GM12878 (cell line): ENCODE measurements at regions not wholly inside any gene's neighbourhood (a gene's known extent, or its start where the extent isn't known, plus 50 kb on each side); places are given as distances from the start of the nearest gene placed in this dataset.

Experiments
- ATAC-seq: fragments of 200-7000 bp; cut with Tn5 transposase; 3 replicates; pipeline ENCODE4 v1.9.1; 2020; ENCODE audit warnings: mild to moderate bottlenecking, moderate library complexity
- BruUV-seq: library from RNA; stranded (reverse); fragments of 400-500 nt; replicated peaks from 2 replicates; lab custom pipeline; 2021; lab: Mats Ljungman, UMichigan
- CTCF ChIA-PET: fragments of 300-600 bp; sonication (Branson Sonifier 250); formaldehyde crosslinking; extraction: SDS; loops from one replicate; lab custom pipeline; 2021; ENCODE audit warnings: inconsistent platforms; lab: Yijun Ruan, JAX
- POLR2A ChIA-PET: fragments of 350-600 bp; formaldehyde crosslinking; extraction: SDS; loops from one replicate; lab custom pipeline; 2021; ENCODE audit warnings: inconsistent platforms; lab: Charles Lee
- RAD21 ChIA-PET: fragments of 300-600 bp; sonication (Branson Sonifier 250); formaldehyde crosslinking; loops from one replicate; lab custom pipeline; 2023; ENCODE audit warnings: antibody characterized with exemption; ENCODE audit not compliant: unreplicated experiment; lab: Charles Lee
- SMC1A ChIA-PET: fragments of 300-600 bp; sonication (Branson Sonifier 250); formaldehyde crosslinking; loops from one replicate; lab custom pipeline; 2023; ENCODE audit not compliant: unreplicated experiment, uncharacterized antibody; lab: Charles Lee
- DNase-seq: peaks from one replicate; pipeline ENCODE4 v3.0.0-alpha.2; 2011; ENCODE audit warnings: low read depth, low spot score
- FAIRE-seq: peaks from 3 replicates; lab custom pipeline; 2011; peaks lifted over from hg19 to GRCh38; lab: Jason Lieb, UNC
- H2AFZ ChIP-seq: 2 replicates; pipeline ENCODE4 v1.6.0; 2011; ENCODE audit warnings: low read depth, low read length, control low read depth; ENCODE audit not compliant: control insufficient read depth
- H3K27ac ChIP-seq: 2 replicates; pipeline ENCODE4 v1.5.1; 2011; ENCODE audit warnings: control low read depth; ENCODE audit not compliant: control insufficient read depth, insufficient read depth
- H3K27me3 ChIP-seq, 2 experiments: replicated peaks in 1 of 2; 2 replicates each; pipeline versions ENCODE4 v1.6.0 to v1.6.1; 2011; ENCODE audit warnings: low read length in 1 of 2; ENCODE audit not compliant: control insufficient read depth in 2 of 2, insufficient read depth in 2 of 2
- H3K36me3 ChIP-seq, 2 experiments: 2 replicates each; pipeline ENCODE4 v1.5.1; 2011; ENCODE audit warnings: low read length in 1 of 2; ENCODE audit not compliant: control insufficient read depth in 2 of 2, insufficient read depth in 2 of 2
- H3K4me1 ChIP-seq: 2 replicates; pipeline ENCODE4 v1.6.1; 2011; ENCODE audit warnings: mild to moderate bottlenecking, low read length, moderate library complexity, mixed read lengths; ENCODE audit not compliant: control insufficient read depth, insufficient read depth
- H3K4me2 ChIP-seq: 2 replicates; pipeline ENCODE4 v1.6.0; 2011; ENCODE audit warnings: control low read depth; ENCODE audit not compliant: control insufficient read depth, insufficient read depth
- H3K4me3 ChIP-seq: fragments of 200-600 bp; sonication (generic); 2 replicates; pipeline ENCODE4 v1.5.1; 2016
- H3K79me2 ChIP-seq: 2 replicates; pipeline ENCODE4 v1.6.0; 2011; ENCODE audit warnings: low read length; ENCODE audit not compliant: control insufficient read depth, insufficient read depth
- H3K9ac ChIP-seq: 2 replicates; pipeline ENCODE4 v1.8.0; 2011; ENCODE audit warnings: low read length, control low read depth, mixed read lengths; ENCODE audit not compliant: control insufficient read depth, insufficient read depth
- H3K9me3 ChIP-seq: replicated peaks from 3 replicates; pipeline ENCODE4 v1.5.1; 2011; ENCODE audit warnings: mild to moderate bottlenecking, low read length; ENCODE audit not compliant: control insufficient read depth, insufficient read depth
- H4K20me1 ChIP-seq: 2 replicates; pipeline ENCODE4 v1.6.0; 2011; ENCODE audit not compliant: control insufficient read depth, insufficient read depth
- BCL11A ChIP-seq: IDR thresholded peaks from 2 replicates; pipeline ENCODE4 v1.6.1; 2011; ENCODE audit warnings: low read depth, low read length
- BHLHE40 ChIP-seq, 2 experiments: fragments of 450-650 bp in 1 of 2; IDR thresholded peaks; 2 replicates each; pipeline ENCODE4 v1.6.1; 2011 to 2017; ENCODE audit warnings: low read depth in 2 of 2, borderline replicate concordance in 1 of 2, improper control_type of control experiment in 1 of 2, low read length in 1 of 2, mild to moderate bottlenecking in 1 of 2
- CBX3 ChIP-seq: fragments of 200-600 bp; sonication (generic); IDR thresholded peaks from 2 replicates; pipeline ENCODE4 v1.6.1; 2016; ENCODE audit warnings: low read depth, borderline replicate concordance
- CTCF ChIP-seq, 3 experiments: IDR thresholded peaks in 2 of 3; conservative IDR thresholded peaks in 1 of 3; 2 replicates each; pipeline ENCODE4 v1.5.1; 2011; ENCODE audit warnings: low read depth in 3 of 3, low read length in 3 of 3, mild to moderate bottlenecking in 3 of 3, control low read depth in 2 of 3, moderate library complexity in 2 of 3, inconsistent platforms in 1 of 3, mixed read lengths in 1 of 3; ENCODE audit not compliant: control insufficient read depth in 2 of 3, insufficient read depth in 1 of 3; ENCODE audit errors: extremely low read depth in 1 of 3
- IRF4 ChIP-seq: IDR thresholded peaks from 2 replicates; pipeline ENCODE4 v1.6.1; 2011; ENCODE audit warnings: low read depth, low read length
- MLLT1 ChIP-seq: fragments of 450-650 bp; IDR thresholded peaks from 2 replicates; pipeline ENCODE4 v1.6.1; 2016; ENCODE audit warnings: mild to moderate bottlenecking
- MTA3 ChIP-seq: IDR thresholded peaks from 2 replicates; pipeline ENCODE4 v1.6.1; 2012; ENCODE audit warnings: low read length, inconsistent platforms, borderline replicate concordance
- NKRF ChIP-seq: fragments of 450-650 bp; conservative IDR thresholded peaks from 2 replicates; pipeline ENCODE4 v1.6.1; 2017; ENCODE audit warnings: mild to moderate bottlenecking, moderate library complexity
- RELA ChIP-seq: fragments of 450-650 bp; IDR thresholded peaks from 2 replicates; pipeline ENCODE4 v1.8.0; 2014; ENCODE audit warnings: borderline replicate concordance; ENCODE audit not compliant: partially characterized antibody
- SIN3A ChIP-seq: IDR thresholded peaks from 2 replicates; pipeline ENCODE4 v1.6.1; 2012; ENCODE audit warnings: low read depth, low read length, improper control_type of control experiment
- WGBS: methylation state at CpG from one replicate; pipeline ENCODE4 v1.1.6; 2016; ENCODE audit warnings: low lambda C conversion rate; ENCODE audit not compliant: insufficient replicate concordance, insufficient coverage; ENCODE audit errors: missing lambda C conversion rate; 5-methylcytosine and 5-hydroxymethylcytosine counted together
- in situ Hi-C: fragments of 300-500 bp; cut with MboI; formaldehyde crosslinking; loops from 9 replicates; pipeline ENCODE4 v1.14.3; 2018; ENCODE audit warnings: mixed read lengths
- intact Hi-C: fragments of 100-400 bp; cut with micrococcal nuclease; formaldehyde crosslinking; loops from one replicate; pipeline ENCODE4 v1.14.2; 2022; ENCODE audit not compliant: unreplicated experiment
- TF ChIP-seq, protein P1 (sequence below): fragments of 450-650 bp; IDR thresholded peaks from 2 replicates; pipeline ENCODE4 v1.6.1; 2016; ENCODE audit warnings: mild to moderate bottlenecking, moderate library complexity, borderline replicate concordance

DNA sequence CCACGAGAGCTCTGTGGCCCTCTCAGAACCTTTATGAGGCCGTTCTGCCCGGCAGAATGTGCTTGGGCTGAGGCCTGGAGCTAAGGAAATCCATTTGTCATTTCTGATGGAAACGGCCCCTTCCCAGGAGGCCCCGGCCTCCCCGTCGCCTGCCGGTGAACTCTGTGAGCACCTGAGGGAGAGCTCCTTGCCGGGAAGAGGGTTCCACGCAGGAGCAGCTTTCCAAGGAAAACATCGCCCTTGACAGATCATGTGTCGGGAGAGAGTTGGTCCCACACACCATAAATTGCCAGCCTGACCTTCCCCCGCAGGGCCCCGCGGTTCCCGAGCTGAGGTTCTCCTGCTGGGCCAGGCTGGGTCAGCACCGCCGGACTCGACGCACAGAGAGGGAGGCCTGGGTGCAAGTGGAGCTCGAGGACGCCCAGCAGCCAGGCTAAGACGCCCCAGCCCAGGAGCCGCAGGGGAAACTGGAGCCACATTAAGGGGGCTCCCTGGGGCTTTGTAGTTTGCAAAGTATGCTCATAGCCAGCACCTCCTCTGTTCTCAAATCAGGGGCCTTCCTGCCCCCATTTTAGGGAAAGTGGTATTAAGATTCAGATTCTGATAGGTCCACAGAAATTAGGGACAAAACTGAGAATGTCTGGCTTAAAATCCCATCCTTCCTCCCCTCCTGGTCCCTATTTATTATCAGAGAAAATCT is 239.5 kb downstream of the FOXD2 start (continued):
- TF ChIP-seq, protein P1, sequence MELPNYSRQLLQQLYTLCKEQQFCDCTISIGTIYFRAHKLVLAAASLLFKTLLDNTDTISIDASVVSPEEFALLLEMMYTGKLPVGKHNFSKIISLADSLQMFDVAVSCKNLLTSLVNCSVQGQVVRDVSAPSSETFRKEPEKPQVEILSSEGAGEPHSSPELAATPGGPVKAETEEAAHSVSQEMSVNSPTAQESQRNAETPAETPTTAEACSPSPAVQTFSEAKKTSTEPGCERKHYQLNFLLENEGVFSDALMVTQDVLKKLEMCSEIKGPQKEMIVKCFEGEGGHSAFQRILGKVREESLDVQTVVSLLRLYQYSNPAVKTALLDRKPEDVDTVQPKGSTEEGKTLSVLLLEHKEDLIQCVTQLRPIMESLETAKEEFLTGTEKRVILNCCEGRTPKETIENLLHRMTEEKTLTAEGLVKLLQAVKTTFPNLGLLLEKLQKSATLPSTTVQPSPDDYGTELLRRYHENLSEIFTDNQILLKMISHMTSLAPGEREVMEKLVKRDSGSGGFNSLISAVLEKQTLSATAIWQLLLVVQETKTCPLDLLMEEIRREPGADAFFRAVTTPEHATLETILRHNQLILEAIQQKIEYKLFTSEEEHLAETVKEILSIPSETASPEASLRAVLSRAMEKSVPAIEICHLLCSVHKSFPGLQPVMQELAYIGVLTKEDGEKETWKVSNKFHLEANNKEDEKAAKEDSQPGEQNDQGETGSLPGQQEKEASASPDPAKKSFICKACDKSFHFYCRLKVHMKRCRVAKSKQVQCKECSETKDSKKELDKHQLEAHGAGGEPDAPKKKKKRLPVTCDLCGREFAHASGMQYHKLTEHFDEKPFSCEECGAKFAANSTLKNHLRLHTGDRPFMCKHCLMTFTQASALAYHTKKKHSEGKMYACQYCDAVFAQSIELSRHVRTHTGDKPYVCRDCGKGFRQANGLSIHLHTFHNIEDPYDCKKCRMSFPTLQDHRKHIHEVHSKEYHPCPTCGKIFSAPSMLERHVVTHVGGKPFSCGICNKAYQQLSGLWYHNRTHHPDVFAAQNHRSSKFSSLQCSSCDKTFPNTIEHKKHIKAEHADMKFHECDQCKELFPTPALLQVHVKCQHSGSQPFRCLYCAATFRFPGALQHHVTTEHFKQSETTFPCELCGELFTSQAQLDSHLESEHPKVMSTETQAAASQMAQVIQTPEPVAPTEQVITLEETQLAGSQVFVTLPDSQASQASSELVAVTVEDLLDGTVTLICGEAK: no peak

GRCh38 chr1:47678464-47678980 is 240.7 kb downstream of the FOXD2 start:
- Histone ChIP-seq H3K9me3 (no peaks in the 10 kb centered on the region), H3K4me3 (no peak overlapping the region), H4K20me1 (no peaks in the 10 kb centered on the region; the same call in 1 of the 2 replicates), H3K36me3 (no peaks in the 10 kb centered on the region), H3K4me2 (no peak overlapping the region), H2AFZ (no peak overlapping the region), H3K79me2 (no peaks in the 10 kb centered on the region), H3K4me1 (no peaks in the 10 kb centered on the region), H3K27me3 (no peaks in the 10 kb centered on the region; a peak in 2 of 4 replicates), H3K27ac (no peak overlapping the region), H3K9ac (no peak overlapping the region)
- ChIA-PET SMC1A (no interaction called here), POLR2A (no interaction called here), RAD21 (no interaction called here), CTCF (no interaction called here)
- WGBS: 0% methylated on average over 4 of the region's 4 CpGs
- BruUV-seq: no TSS peak
- in situ Hi-C loops: no loop called here
- DNase-seq (no peak), ATAC-seq (no peak), FAIRE-seq (no peak)
- intact Hi-C loops: no loop called here
- TF ChIP-seq IRF4 (no peak), MTA3 (no peak), SIN3A (no peak), BCL11A (no peak), BHLHE40 (IDR thresholded peaks at IDR 0.05; ENCODE audit: borderline replicate concordance in 1 of 2, low read depth in 2 of 2, low read length in 1 of 2) (no peak), CTCF (IDR thresholded peaks at IDR 0.05 in 2 of 3, conservative IDR thresholded peaks at IDR 0.05 in 1 of 3; ENCODE audit: control insufficient read depth in 2 of 3, extremely low read depth in 1 of 3, insufficient read depth in 1 of 3, low read depth in 3 of 3, low read length in 3 of 3) (no peak), MLLT1 (no peak), NKRF (no peak), CBX3 (no peak), RELA (no peak)
